Esophagus squamous epithelium (tissue), 5 donors: ENCODE measurements at regions not wholly inside any gene's neighbourhood (a gene's known extent, or its start where the extent isn't known, plus 50 kb on each side); places are given as distances from the start of the nearest gene placed in this dataset.

Experiments used
- DNase-seq: peaks from one replicate; lab custom pipeline; 2025; lab: John Stamatoyannopoulos, UW
- H3K27ac ChIP-seq, 4 donors: fragments of 200-600 bp; sonication (generic); one replicate each; pipeline ENCODE4 v1.5.1; 2016 to 2019; ENCODE audit warnings: mild to moderate bottlenecking in 1 of 4
- H3K27me3 ChIP-seq, 4 donors: fragments of 200-600 bp; sonication (generic); 1 replicate in 3 of 4; 2 replicates in 1 of 4; pipeline versions ENCODE4 v1.5.1 to v1.6.0; 2017 to 2021; ENCODE audit warnings: antibody characterized with exemption in 1 of 4
- H3K36me3 ChIP-seq, 3 donors: fragments of 200-600 bp; sonication (generic); one replicate each; pipeline ENCODE4 v1.5.1; 2016 to 2019
- H3K4me1 ChIP-seq, 3 donors: fragments of 200-600 bp; sonication (generic); one replicate each; pipeline ENCODE4 v1.5.1; 2017 to 2019
- H3K4me3 ChIP-seq, 4 donors: fragments of 200-600 bp; sonication (generic); 1 replicate in 3 of 4; 2 replicates in 1 of 4; pipeline ENCODE4 v1.5.1; 2016 to 2019; ENCODE audit warnings: mild to moderate bottlenecking in 2 of 4, moderate library complexity in 1 of 4
- H3K9me3 ChIP-seq, 3 donors: fragments of 200-600 bp; sonication (generic); one replicate each; pipeline ENCODE4 v1.5.1; 2016 to 2019
- CTCF ChIP-seq, 6 experiments: fragments of 450-650 bp in 4 of 6; fragments of 200-600 bp in 2 of 6; sonication (generic) in 2 of 6; IDR thresholded peaks; one replicate each; pipeline ENCODE4 v1.5.1; 2016 to 2019; ENCODE audit warnings: antibody characterized with exemption in 6 of 6, mild to moderate bottlenecking in 4 of 6, moderate library complexity in 4 of 6
- POLR2A ChIP-seq, 4 donors: fragments of 450-650 bp; IDR thresholded peaks; one replicate each; pipeline ENCODE4 v1.6.1; 2017; ENCODE audit warnings: antibody characterized with exemption in 4 of 4, mild to moderate bottlenecking in 4 of 4, moderate library complexity in 3 of 4
- WGBS, 2 donors: methylation state at CpG; one replicate each; pipeline ENCODE4 v1.1.5; 2018; 5-methylcytosine and 5-hydroxymethylcytosine counted together
- intact Hi-C: fragments of 100-400 bp; cut with DNase I; formaldehyde crosslinking; loops from one replicate; pipeline ENCODE4 v1.15.0; 2022
- donor health status: DM: yes; HTN: yes; CAD: no.

- H3K9me3 ChIP-seq: no peaks in the 10 kb centered on the region
- no peaks in the 10 kb centered on the region for H3K4me1 ChIP-seq
- no peaks in the 10 kb centered on the region for H3K27me3 ChIP-seq
- no peak overlapping the region for H3K27ac ChIP-seq
- no peak for DNase-seq
- no peak overlapping the region for H3K4me3 ChIP-seq
- WGBS, 2 donors: 18 to 32% methylated on average over 6 of the region's 6 CpGs
- intact Hi-C loops: no loop called here
- no peaks in the 10 kb centered on the region for H3K36me3 ChIP-seq
- TF ChIP-seq CTCF (IDR thresholded peaks at IDR 0.05) (peak in 3 of 6 experiments; percentile 31 to 41 (median 32)), POLR2A (IDR thresholded peaks at IDR 0.05) (no peak)
Observed at GRCh38 chr21:25421321-25422028, 185.8 kb downstream of the MRPL39 start.

GRCh38 chr21:25420831-25421230, 186.4 kb downstream of the MRPL39 start:
- H3K27ac ChIP-seq: no peak overlapping the region
- intact Hi-C loops: no loop called here
- no peaks in the 10 kb centered on the region for H3K4me1 ChIP-seq
- WGBS, 2 donors: 69 to 82% methylated on average over 4 of the region's 4 CpGs
- H3K9me3 ChIP-seq: no peaks in the 10 kb centered on the region
- TF ChIP-seq CTCF (IDR thresholded peaks at IDR 0.05): no peak
- TF ChIP-seq POLR2A (IDR thresholded peaks at IDR 0.05): no peak
- no peak overlapping the region for H3K4me3 ChIP-seq
- DNase-seq: no peak
- H3K36me3 ChIP-seq: no peaks in the 10 kb centered on the region
- no peaks in the 10 kb centered on the region for H3K27me3 ChIP-seq

DNA sequence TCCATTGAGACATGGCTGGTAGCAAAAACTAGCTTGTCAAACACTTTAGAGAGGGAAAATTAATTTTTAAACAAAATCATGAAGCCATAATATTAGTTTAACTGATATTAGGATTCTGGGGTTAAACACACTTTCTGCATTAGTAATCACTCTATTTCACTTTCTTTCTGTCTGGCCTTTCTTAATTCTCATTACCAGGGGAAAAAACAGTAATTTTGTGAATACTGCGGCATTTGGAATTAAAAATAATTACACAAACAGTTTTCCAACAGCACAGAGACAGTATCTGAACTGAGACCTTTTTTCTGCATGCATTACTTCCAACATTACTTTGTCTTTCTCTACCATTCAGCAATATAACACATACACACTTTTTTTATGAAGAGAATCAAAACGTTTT, 190.6 kb downstream of the MRPL39 start:
- WGBS, 2 donors: 47 to 69% methylated on average over 2 of the region's 2 CpGs
- TF ChIP-seq POLR2A (IDR thresholded peaks at IDR 0.05): no peak
- no peak for TF ChIP-seq CTCF (IDR thresholded peaks at IDR 0.05)
- H3K4me3 ChIP-seq: no peak overlapping the region

DNA sequence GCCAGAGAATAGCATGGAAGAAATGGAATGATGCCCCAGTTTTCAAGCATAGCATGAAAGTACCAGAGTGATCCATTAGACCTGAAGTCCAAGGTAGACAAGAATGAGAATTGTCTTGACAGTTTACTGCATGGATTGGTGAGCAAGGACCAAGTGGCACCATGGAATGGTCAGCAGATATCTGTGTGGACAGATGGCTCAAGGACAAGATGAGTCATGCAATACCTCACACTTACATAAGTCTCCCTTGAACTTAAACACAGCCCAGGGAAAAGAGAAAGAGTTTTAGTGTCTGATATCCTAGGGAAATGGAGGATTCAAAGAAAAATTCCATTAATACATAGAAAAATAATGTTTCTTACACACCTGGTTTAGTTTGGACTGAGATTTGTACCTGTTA, 195.2 kb downstream of the MRPL39 start:
- DNase-seq: no peak
- Histone ChIP-seq H3K4me3 (no peak overlapping the region), H3K4me1 (no peaks in the 10 kb centered on the region), H3K27me3 (no peaks in the 10 kb centered on the region), H3K36me3 (no peaks in the 10 kb centered on the region), H3K9me3 (peaks cover 0 to 6% (median 3%) of the 10 kb centered on the region in 3 donors), H3K27ac (no peak overlapping the region)
- TF ChIP-seq CTCF (IDR thresholded peaks at IDR 0.05) (no peak), POLR2A (IDR thresholded peaks at IDR 0.05) (no peak)
- intact Hi-C loops: no loop called here

More for the DNA sequence above, 190.6 kb downstream of the MRPL39 start:
- intact Hi-C loops: no loop called here
- no peaks in the 10 kb centered on the region for H3K4me1 ChIP-seq
- DNase-seq: no peak
- no peak overlapping the region for H3K27ac ChIP-seq
- H3K36me3 ChIP-seq: no peaks in the 10 kb centered on the region
- H3K9me3 ChIP-seq: peaks cover 0 to 6% (median 3%) of the 10 kb centered on the region in 3 donors
- no peaks in the 10 kb centered on the region for H3K27me3 ChIP-seq

GRCh38 chr21:25409978-25410377, 197.3 kb downstream of the MRPL39 start:
- no peak for TF ChIP-seq POLR2A (IDR thresholded peaks at IDR 0.05)
- no peak for TF ChIP-seq CTCF (IDR thresholded peaks at IDR 0.05)
- H3K4me1 ChIP-seq: no peaks in the 10 kb centered on the region
- intact Hi-C loops: no loop called here

More at GRCh38 chr21:25409978-25410377, 197.3 kb downstream of the MRPL39 start:
- no peaks in the 10 kb centered on the region for H3K27me3 ChIP-seq
- DNase-seq: no peak
- H3K9me3 ChIP-seq: peaks cover 0 to 6% (median 3%) of the 10 kb centered on the region in 3 donors
- no peaks in the 10 kb centered on the region for H3K36me3 ChIP-seq
- no peak overlapping the region for H3K27ac ChIP-seq
- H3K4me3 ChIP-seq: no peak overlapping the region
